ENCODE measurements at regions not wholly inside any gene's neighbourhood (a gene's known extent, or its start where the extent isn't known, plus 50 kb on each side); places are given as distances from the start of the nearest gene placed in this dataset.

DNA sequence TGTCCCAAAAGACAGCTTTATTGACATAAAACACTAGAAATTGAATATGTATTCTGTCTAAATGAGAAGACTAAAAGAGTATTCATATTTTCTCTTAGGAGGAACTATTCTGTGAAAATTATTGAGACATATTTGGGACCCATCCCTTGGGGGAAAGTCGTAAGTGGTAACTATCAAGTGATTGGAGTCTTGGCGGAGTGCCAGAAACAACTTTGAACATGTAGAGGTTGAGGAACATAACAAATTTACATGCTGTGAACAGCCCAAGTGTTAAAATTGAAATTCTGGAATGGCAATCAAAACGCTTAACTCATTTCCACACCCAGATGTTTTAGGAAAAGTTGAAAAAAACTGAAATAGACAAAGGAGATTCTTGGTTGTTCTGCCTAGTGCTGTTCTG is 1034.6 kb downstream of the NSUN3 start:
- Histone ChIP-seq H3K4me2 (ENCODE audit: control insufficient read depth, extremely low read depth, insufficient read depth, low read depth, low read length) (no peak overlapping the region), H3K4me1 (ENCODE audit: control insufficient read depth, extremely low read depth, insufficient read depth, low read length) (no peaks in the 10 kb centered on the region), H3K9ac (ENCODE audit: control insufficient read depth, extremely low read depth, insufficient read depth, low read length) (no peak overlapping the region), H2AFZ (ENCODE audit: control insufficient read depth, low read length) (no peak overlapping the region), H3K9me3 (ENCODE audit: control insufficient read depth, low read depth, low read length) (no peaks in the 10 kb centered on the region), H3K79me2 (ENCODE audit: control insufficient read depth, insufficient read depth, low read length) (no peaks in the 10 kb centered on the region), H3K27ac (ENCODE audit: control insufficient read depth, insufficient read depth, low read length) (no peak overlapping the region), H3K36me3 (ENCODE audit: control insufficient read depth in 2 of 2, extremely low read depth in 1 of 2, insufficient read depth in 2 of 2, low read length in 2 of 2) (no peaks in the 10 kb centered on the region), H4K20me1 (ENCODE audit: control insufficient read depth, extremely low read depth, insufficient read depth, low read length) (no peaks in the 10 kb centered on the region), H3K27me3 (ENCODE audit: control insufficient read depth, extremely low read depth, insufficient read depth, low read length) (no peaks in the 10 kb centered on the region), H3K9me1 (ENCODE audit: control insufficient read depth, extremely low read depth, insufficient read depth, low read length) (no peaks in the 10 kb centered on the region), H3K4me3 (ENCODE audit: control insufficient read depth in 2 of 3, extremely low read depth in 1 of 3, insufficient read depth in 2 of 3, low read depth in 1 of 3, low read length in 3 of 3) (no peak overlapping the region)
- dilution Hi-C loops (cut with MboI; ENCODE audit: extremely low pct_ligation_motif_present, low sequenced_read_pairs): loop anchor here (25.0 kb wide), 1 partner anchor 135 kb away; no protein-coding TSS in a partner anchor
- TF ChIP-seq EZH2 (IDR thresholded peaks at IDR 0.05; ENCODE audit: low read length): no peak
- TF ChIP-seq, protein P1, sequence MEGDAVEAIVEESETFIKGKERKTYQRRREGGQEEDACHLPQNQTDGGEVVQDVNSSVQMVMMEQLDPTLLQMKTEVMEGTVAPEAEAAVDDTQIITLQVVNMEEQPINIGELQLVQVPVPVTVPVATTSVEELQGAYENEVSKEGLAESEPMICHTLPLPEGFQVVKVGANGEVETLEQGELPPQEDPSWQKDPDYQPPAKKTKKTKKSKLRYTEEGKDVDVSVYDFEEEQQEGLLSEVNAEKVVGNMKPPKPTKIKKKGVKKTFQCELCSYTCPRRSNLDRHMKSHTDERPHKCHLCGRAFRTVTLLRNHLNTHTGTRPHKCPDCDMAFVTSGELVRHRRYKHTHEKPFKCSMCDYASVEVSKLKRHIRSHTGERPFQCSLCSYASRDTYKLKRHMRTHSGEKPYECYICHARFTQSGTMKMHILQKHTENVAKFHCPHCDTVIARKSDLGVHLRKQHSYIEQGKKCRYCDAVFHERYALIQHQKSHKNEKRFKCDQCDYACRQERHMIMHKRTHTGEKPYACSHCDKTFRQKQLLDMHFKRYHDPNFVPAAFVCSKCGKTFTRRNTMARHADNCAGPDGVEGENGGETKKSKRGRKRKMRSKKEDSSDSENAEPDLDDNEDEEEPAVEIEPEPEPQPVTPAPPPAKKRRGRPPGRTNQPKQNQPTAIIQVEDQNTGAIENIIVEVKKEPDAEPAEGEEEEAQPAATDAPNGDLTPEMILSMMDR (optimal IDR thresholded peaks at IDR 0.05 in 1 of 3, IDR thresholded peaks at IDR 0.05 in 1 of 3, conservative IDR thresholded peaks at IDR 0.05 in 1 of 3; ENCODE audit: extremely low read depth in 1 of 3, insufficient read depth in 2 of 3, low read length in 3 of 3): no peak
- DNase-seq (ENCODE audit: low read depth, low spot score): no peak
- FAIRE-seq: no peak

DNA sequence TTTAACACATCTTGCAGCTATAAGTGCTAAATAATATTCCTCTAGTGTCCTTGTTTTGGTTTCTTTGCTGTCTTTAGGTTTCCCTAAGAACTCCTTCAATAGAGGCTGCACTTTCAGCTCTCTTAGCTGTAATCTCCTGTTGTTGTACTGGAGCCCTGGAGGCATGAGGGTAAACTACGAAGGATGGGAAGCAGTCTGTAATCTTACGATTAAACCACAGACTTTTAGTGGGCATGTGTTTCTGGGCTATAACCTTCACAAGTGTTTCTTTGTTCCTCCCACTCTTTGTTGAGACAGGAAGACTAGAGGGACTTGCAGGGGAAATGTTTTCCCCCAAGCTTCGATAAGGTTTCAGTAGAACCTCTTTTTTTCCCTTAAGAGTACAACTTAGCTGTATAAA is 1058.1 kb downstream of the NSUN3 start:
- dilution Hi-C loops (cut with MboI; ENCODE audit: extremely low pct_ligation_motif_present, low sequenced_read_pairs): no loop called here
- Histone ChIP-seq H3K27ac (ENCODE audit: control insufficient read depth, insufficient read depth, low read length) (no peak overlapping the region), H3K9ac (ENCODE audit: control insufficient read depth, extremely low read depth, insufficient read depth, low read length) (no peak overlapping the region), H3K4me2 (ENCODE audit: control insufficient read depth, extremely low read depth, insufficient read depth, low read depth, low read length) (no peak overlapping the region), H4K20me1 (ENCODE audit: control insufficient read depth, extremely low read depth, insufficient read depth, low read length) (no peaks in the 10 kb centered on the region), H2AFZ (ENCODE audit: control insufficient read depth, low read length) (no peak overlapping the region), H3K79me2 (ENCODE audit: control insufficient read depth, insufficient read depth, low read length) (no peaks in the 10 kb centered on the region), H3K9me3 (ENCODE audit: control insufficient read depth, low read depth, low read length) (no peaks in the 10 kb centered on the region), H3K9me1 (ENCODE audit: control insufficient read depth, extremely low read depth, insufficient read depth, low read length) (no peaks in the 10 kb centered on the region), H3K36me3 (ENCODE audit: control insufficient read depth in 2 of 2, extremely low read depth in 1 of 2, insufficient read depth in 2 of 2, low read length in 2 of 2) (no peaks in the 10 kb centered on the region), H3K4me1 (ENCODE audit: control insufficient read depth, extremely low read depth, insufficient read depth, low read length) (no peaks in the 10 kb centered on the region), H3K27me3 (ENCODE audit: control insufficient read depth, extremely low read depth, insufficient read depth, low read length) (no peaks in the 10 kb centered on the region), H3K4me3 (ENCODE audit: control insufficient read depth in 2 of 3, extremely low read depth in 1 of 3, insufficient read depth in 2 of 3, low read depth in 1 of 3, low read length in 3 of 3) (no peak overlapping the region)
- TF ChIP-seq EZH2 (IDR thresholded peaks at IDR 0.05; ENCODE audit: low read length): no peak
- TF ChIP-seq, protein P1 (optimal IDR thresholded peaks at IDR 0.05 in 1 of 3, IDR thresholded peaks at IDR 0.05 in 1 of 3, conservative IDR thresholded peaks at IDR 0.05 in 1 of 3; ENCODE audit: extremely low read depth in 1 of 3, insufficient read depth in 2 of 3, low read length in 3 of 3): no peak
- no peak for FAIRE-seq
- DNase-seq (ENCODE audit: low read depth, low spot score): no peak

Data from keratinocyte (primary cell).